ENCODE measurements at regions not wholly inside any gene's neighbourhood (a gene's known extent, or its start where the extent isn't known, plus 50 kb on each side); places are given as distances from the start of the nearest gene placed in this dataset.

DNA sequence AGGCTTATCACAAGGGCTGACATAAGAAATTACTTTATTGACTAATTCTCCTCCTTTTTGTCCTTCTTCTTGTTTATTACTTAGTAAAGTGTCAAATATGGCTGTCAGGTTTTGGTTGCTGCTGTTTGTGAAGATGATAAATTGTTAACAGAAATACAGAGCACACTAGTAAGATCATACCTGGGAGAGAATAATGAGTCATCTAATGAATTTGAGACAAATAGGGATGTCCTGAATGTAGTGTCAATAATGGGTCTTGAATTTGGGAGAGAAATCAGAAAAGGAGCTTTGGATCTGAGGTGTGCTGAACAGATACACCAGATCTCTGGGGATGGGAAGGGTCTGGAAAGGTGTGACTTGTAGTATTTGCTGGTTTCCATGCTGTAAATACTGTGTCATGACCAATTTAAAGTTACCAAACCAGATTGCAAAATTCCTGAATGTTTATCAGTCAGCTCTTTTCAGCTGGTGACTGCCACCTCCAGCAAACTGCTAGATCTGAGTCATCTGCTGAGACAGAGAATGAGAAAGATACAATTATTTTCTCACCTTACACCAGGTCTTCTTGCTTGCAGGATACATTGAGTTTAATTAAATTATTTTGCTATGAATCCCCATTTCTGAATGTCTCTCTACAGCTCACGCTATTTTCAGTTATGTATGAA, 76.7 kb upstream of the SATB1 start:
- TF ChIP-seq, protein P1, sequence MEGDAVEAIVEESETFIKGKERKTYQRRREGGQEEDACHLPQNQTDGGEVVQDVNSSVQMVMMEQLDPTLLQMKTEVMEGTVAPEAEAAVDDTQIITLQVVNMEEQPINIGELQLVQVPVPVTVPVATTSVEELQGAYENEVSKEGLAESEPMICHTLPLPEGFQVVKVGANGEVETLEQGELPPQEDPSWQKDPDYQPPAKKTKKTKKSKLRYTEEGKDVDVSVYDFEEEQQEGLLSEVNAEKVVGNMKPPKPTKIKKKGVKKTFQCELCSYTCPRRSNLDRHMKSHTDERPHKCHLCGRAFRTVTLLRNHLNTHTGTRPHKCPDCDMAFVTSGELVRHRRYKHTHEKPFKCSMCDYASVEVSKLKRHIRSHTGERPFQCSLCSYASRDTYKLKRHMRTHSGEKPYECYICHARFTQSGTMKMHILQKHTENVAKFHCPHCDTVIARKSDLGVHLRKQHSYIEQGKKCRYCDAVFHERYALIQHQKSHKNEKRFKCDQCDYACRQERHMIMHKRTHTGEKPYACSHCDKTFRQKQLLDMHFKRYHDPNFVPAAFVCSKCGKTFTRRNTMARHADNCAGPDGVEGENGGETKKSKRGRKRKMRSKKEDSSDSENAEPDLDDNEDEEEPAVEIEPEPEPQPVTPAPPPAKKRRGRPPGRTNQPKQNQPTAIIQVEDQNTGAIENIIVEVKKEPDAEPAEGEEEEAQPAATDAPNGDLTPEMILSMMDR (IDR thresholded peaks at IDR 0.05; ENCODE audit: control insufficient read depth, extremely low read depth, insufficient read depth): no peak
- no peak overlapping the region for H3K4me3 ChIP-seq (ENCODE audit: low read depth, low read length)
- DNase-seq (ENCODE audit: low read depth): no peak

GRCh38 chr3:18500322-18500721, 75.2 kb upstream of the SATB1 start:
- DNase-seq (ENCODE audit: low read depth): no peak
- TF ChIP-seq, protein P1 (IDR thresholded peaks at IDR 0.05; ENCODE audit: control insufficient read depth, extremely low read depth, insufficient read depth): no peak
- H3K4me3 ChIP-seq (ENCODE audit: low read depth, low read length): no peak overlapping the region

- TF ChIP-seq, protein P1 (IDR thresholded peaks at IDR 0.05; ENCODE audit: control insufficient read depth, extremely low read depth, insufficient read depth): no peak
- H3K4me3 ChIP-seq (ENCODE audit: low read depth, low read length): no peak overlapping the region
- DNase-seq (ENCODE audit: low read depth): no peak
These were observed 74.2 kb upstream of the SATB1 start for GRCh38 chr3:18499301-18499700.

- TF ChIP-seq, protein P1 (IDR thresholded peaks at IDR 0.05; ENCODE audit: control insufficient read depth, extremely low read depth, insufficient read depth): no peak
- no peak overlapping the region for H3K4me3 ChIP-seq (ENCODE audit: low read depth, low read length)
- DNase-seq (ENCODE audit: low read depth): no peak
These were observed 69.1 kb upstream of the SATB1 start for GRCh38 chr3:18494251-18494650.

- no peak for DNase-seq (ENCODE audit: low read depth)
- no peak overlapping the region for H3K4me3 ChIP-seq (ENCODE audit: low read depth, low read length)
- TF ChIP-seq, protein P1 (IDR thresholded peaks at IDR 0.05; ENCODE audit: control insufficient read depth, extremely low read depth, insufficient read depth): no peak
These were observed 64.8 kb upstream of the SATB1 start for GRCh38 chr3:18489939-18490338.

DNA sequence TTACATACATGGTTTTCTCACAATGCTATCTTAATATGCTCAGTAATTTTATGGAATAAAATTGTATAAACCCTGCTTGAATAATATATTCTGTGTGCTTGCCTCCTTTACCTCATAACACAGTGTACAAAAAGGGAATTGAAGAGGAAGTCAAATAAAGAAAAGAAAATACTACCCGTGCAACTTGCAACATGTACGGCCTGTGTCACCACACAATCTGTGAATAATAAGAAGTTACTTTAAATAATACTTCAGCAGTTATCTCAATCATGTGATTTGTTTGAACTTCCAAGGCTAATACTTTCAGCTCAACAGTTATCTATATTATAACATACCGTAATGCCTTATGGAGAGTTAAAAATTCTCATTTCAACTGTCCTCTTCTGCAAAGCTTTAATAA, 58.1 kb upstream of the SATB1 start:
- no peak overlapping the region for H3K4me3 ChIP-seq (ENCODE audit: low read depth, low read length)
- no peak for DNase-seq (ENCODE audit: low read depth)
- TF ChIP-seq, protein P1 (IDR thresholded peaks at IDR 0.05; ENCODE audit: control insufficient read depth, extremely low read depth, insufficient read depth): no peak

- no peak overlapping the region for H3K4me3 ChIP-seq (ENCODE audit: low read depth, low read length)
- TF ChIP-seq, protein P1 (IDR thresholded peaks at IDR 0.05; ENCODE audit: control insufficient read depth, extremely low read depth, insufficient read depth): no peak
- no peak for DNase-seq (ENCODE audit: low read depth)
These were observed 56.9 kb upstream of the SATB1 start for GRCh38 chr3:18481946-18482548.

All from LNCaP clone FGC (cell line).